IMR-90 (cell line): ENCODE measurements at regions not wholly inside any gene's neighbourhood (a gene's known extent, or its start where the extent isn't known, plus 50 kb on each side); places are given as distances from the start of the nearest gene placed in this dataset.

Source experiments
- ATAC-seq: fragments of 200-7000 bp; cut with Tn5 transposase; 2 replicates; pipeline ENCODE4 v1.9.1; 2020; ENCODE audit warnings: low read depth, mild to moderate bottlenecking, moderate library complexity
- BruUV-seq: library from RNA; stranded (reverse); fragments of 400-500 nt; replicated peaks from 2 replicates; lab custom pipeline; 2021; lab: Mats Ljungman, UMichigan
- CTCF ChIA-PET: fragments of 300-600 bp; formaldehyde crosslinking; extraction: SDS; loops from one replicate; lab custom pipeline; 2021; ENCODE audit warnings: antibody characterized with exemption; lab: Yijun Ruan, JAX
- POLR2A ChIA-PET: fragments of 300-600 bp; sonication (Branson Sonifier 250); formaldehyde crosslinking; loops from one replicate; lab custom pipeline; 2022; ENCODE audit warnings: antibody characterized with exemption; ENCODE audit not compliant: unreplicated experiment; lab: Charles Lee
- DNase-seq: peaks from one replicate; pipeline ENCODE4 v3.0.0; 2013
- H2AFZ ChIP-seq: replicated peaks from 2 replicates; pipeline ENCODE3; 2013; ENCODE audit warnings: low read length, mild to moderate bottlenecking; ENCODE audit not compliant: poor library complexity
- H2AK5ac ChIP-seq: 2 replicates; pipeline ENCODE4 v1.6.1; 2013; ENCODE audit warnings: low read depth, low read length, inconsistent platforms
- H2AK9ac ChIP-seq: replicated peaks from 2 replicates; pipeline ENCODE3; 2013; ENCODE audit warnings: mild to moderate bottlenecking, low read depth, low read length, moderate library complexity; ENCODE audit not compliant: poor library complexity
- H2BK120ac ChIP-seq: 2 replicates; pipeline ENCODE4 v1.6.1; 2013; ENCODE audit warnings: low read depth, low read length, inconsistent platforms
- H2BK15ac ChIP-seq: 3 replicates; pipeline ENCODE4 v1.6.1; 2013; ENCODE audit warnings: low read depth, low read length, inconsistent platforms
- H2BK20ac ChIP-seq: 2 replicates; pipeline ENCODE4 v1.6.1; 2013; ENCODE audit warnings: low read depth, mild to moderate bottlenecking, inconsistent platforms, low read length, moderate library complexity
- H2BK5ac ChIP-seq: 2 replicates; pipeline ENCODE4 v1.6.1; 2013; ENCODE audit warnings: mild to moderate bottlenecking, low read depth, low read length, inconsistent platforms; ENCODE audit not compliant: poor library complexity, severe bottlenecking
- H3K14ac ChIP-seq: replicated peaks from 2 replicates; pipeline ENCODE4 v1.6.1; 2013; ENCODE audit warnings: low read depth, low read length, inconsistent platforms
- H3K18ac ChIP-seq: 2 replicates; pipeline ENCODE4 v1.6.1; 2013; ENCODE audit warnings: low read depth, low read length, control low read depth
- H3K23ac ChIP-seq: 2 replicates; pipeline ENCODE4 v1.6.1; 2013; ENCODE audit warnings: low read depth, low read length, inconsistent platforms
- H3K27ac ChIP-seq: 2 replicates; pipeline ENCODE4 v1.5.1; 2013; ENCODE audit warnings: mild to moderate bottlenecking, control low read depth, low read length; ENCODE audit not compliant: insufficient read depth
- H3K27me3 ChIP-seq: 2 replicates; pipeline ENCODE4 v1.6.1; 2013; ENCODE audit warnings: low read length; ENCODE audit not compliant: control insufficient read depth, insufficient read depth
- H3K36me3 ChIP-seq: 2 replicates; pipeline ENCODE4 v1.6.1; 2013; ENCODE audit warnings: low read length, mixed read lengths; ENCODE audit not compliant: control insufficient read depth, insufficient read depth
- H3K4ac ChIP-seq: 2 replicates; pipeline ENCODE4 v1.6.1; 2013; ENCODE audit warnings: low read depth, low read length, inconsistent platforms
- H3K4me1 ChIP-seq: 2 replicates; pipeline ENCODE4 v1.6.1; 2013; ENCODE audit warnings: low read length, mixed read lengths; ENCODE audit not compliant: control insufficient read depth, insufficient read depth
- H3K4me2 ChIP-seq: 2 replicates; pipeline ENCODE4 v1.6.1; 2013; ENCODE audit warnings: low read depth, mild to moderate bottlenecking, control low read depth, low read length, moderate library complexity
- H3K4me3 ChIP-seq: 2 replicates; pipeline ENCODE4 v1.5.1; 2013; ENCODE audit warnings: low read depth, mild to moderate bottlenecking, control low read depth, low read length, moderate library complexity; ENCODE audit not compliant: insufficient read depth
- H3K56ac ChIP-seq: 2 replicates; pipeline ENCODE4 v1.6.1; 2013; ENCODE audit warnings: low read length, inconsistent platforms; ENCODE audit not compliant: insufficient read depth; ENCODE audit errors: extremely low read depth
- H3K79me1 ChIP-seq, 2 experiments: 2 replicates each; pipeline ENCODE4 v1.6.1; 2013; ENCODE audit warnings: low read length in 2 of 2, inconsistent platforms in 1 of 2, low read depth in 1 of 2
- H3K9ac ChIP-seq: 2 replicates; pipeline ENCODE4 v1.6.1; 2013; ENCODE audit warnings: low read depth, low read length, control low read depth
- H3K9me1 ChIP-seq: 2 replicates; pipeline ENCODE4 v1.6.1; 2013; ENCODE audit warnings: low read length, inconsistent platforms; ENCODE audit not compliant: insufficient read depth
- H3K9me3 ChIP-seq: 2 replicates; pipeline ENCODE4 v1.6.1; 2013; ENCODE audit warnings: low read length; ENCODE audit not compliant: control insufficient read depth, insufficient read depth
- H4K20me1 ChIP-seq: 2 replicates; pipeline ENCODE4 v1.6.1; 2013; ENCODE audit warnings: low read length, inconsistent platforms; ENCODE audit not compliant: insufficient read depth
- H4K5ac ChIP-seq: 2 replicates; pipeline ENCODE4 v1.6.1; 2013; ENCODE audit warnings: mild to moderate bottlenecking, low read depth, low read length, control low read depth
- H4K8ac ChIP-seq, 2 experiments: 2 replicates each; pipeline ENCODE4 v1.6.1; 2013; ENCODE audit warnings: low read depth in 2 of 2, low read length in 2 of 2, control low read depth in 1 of 2, inconsistent platforms in 1 of 2
- H4K91ac ChIP-seq: 2 replicates; pipeline ENCODE4 v1.6.1; 2013; ENCODE audit warnings: low read depth, low read length, inconsistent platforms; ENCODE audit not compliant: insufficient read depth
- CEBPB ChIP-seq: IDR thresholded peaks from 2 replicates; pipeline ENCODE4 v1.6.1; 2012; ENCODE audit warnings: low read depth, low read length, improper control_type of control experiment
- ELK1 ChIP-seq: fragments of 150-350 bp; IDR thresholded peaks from 2 replicates; pipeline ENCODE4 v1.6.1; 2016; ENCODE audit warnings: low read depth, mild to moderate bottlenecking, low read length, moderate library complexity, borderline replicate concordance
- MAFK ChIP-seq: IDR thresholded peaks from 2 replicates; pipeline ENCODE4 v1.6.1; 2012; ENCODE audit warnings: low read depth, low read length, improper control_type of control experiment
- RAD21 ChIP-seq: IDR thresholded peaks from 2 replicates; pipeline ENCODE4 v1.6.1; 2012; ENCODE audit warnings: low read length, improper control_type of control experiment
- RCOR1 ChIP-seq: IDR thresholded peaks from 2 replicates; pipeline ENCODE4 v1.6.1; 2012; ENCODE audit warnings: mild to moderate bottlenecking, low read length, improper control_type of control experiment; ENCODE audit not compliant: insufficient replicate concordance
- RFX5 ChIP-seq: IDR thresholded peaks from 2 replicates; pipeline ENCODE4 v1.8.0; 2012; ENCODE audit warnings: low read depth, mild to moderate bottlenecking, low read length, moderate library complexity
- SMC3 ChIP-seq: fragments of 150-350 bp; IDR thresholded peaks from 2 replicates; pipeline ENCODE4 v1.6.1; 2016; ENCODE audit warnings: low read depth, mild to moderate bottlenecking, antibody characterized with exemption, low read length, moderate library complexity
- WGBS, 2 experiments: methylation state at CpG; one replicate each; pipeline versions ENCODE4 v1.1.5 to v1.1.7; 2013; ENCODE audit warnings: missing lambda C conversion rate in 2 of 2; ENCODE audit not compliant: insufficient read length in 1 of 2; ENCODE audit errors: extremely low coverage in 2 of 2; 5-methylcytosine and 5-hydroxymethylcytosine counted together
- dilution Hi-C: fragments of 300-500 bp; cut with HindIII; formaldehyde crosslinking; loops from one replicate; pipeline ENCODE4 v1.14.3; 2018; ENCODE audit warnings: low sequenced_read_pairs; ENCODE audit not compliant: unreplicated experiment
- in situ Hi-C: fragments of 300-500 bp; cut with MboI; formaldehyde crosslinking; loops from 3 replicates; pipeline ENCODE4 v1.14.3; 2019; ENCODE audit warnings: low sequenced_read_pairs, inconsistent platforms, mixed read lengths
- intact Hi-C: fragments of 100-400 bp; cut with micrococcal nuclease; formaldehyde crosslinking; loops from 2 replicates; pipeline ENCODE4 v1.10.0; 2022
- TF ChIP-seq, protein P1 (sequence below): fragments of 150-350 bp; IDR thresholded peaks from 2 replicates; pipeline ENCODE4 v1.6.1; 2017; ENCODE audit warnings: mild to moderate bottlenecking, antibody characterized with exemption, low read length, low read depth

DNA sequence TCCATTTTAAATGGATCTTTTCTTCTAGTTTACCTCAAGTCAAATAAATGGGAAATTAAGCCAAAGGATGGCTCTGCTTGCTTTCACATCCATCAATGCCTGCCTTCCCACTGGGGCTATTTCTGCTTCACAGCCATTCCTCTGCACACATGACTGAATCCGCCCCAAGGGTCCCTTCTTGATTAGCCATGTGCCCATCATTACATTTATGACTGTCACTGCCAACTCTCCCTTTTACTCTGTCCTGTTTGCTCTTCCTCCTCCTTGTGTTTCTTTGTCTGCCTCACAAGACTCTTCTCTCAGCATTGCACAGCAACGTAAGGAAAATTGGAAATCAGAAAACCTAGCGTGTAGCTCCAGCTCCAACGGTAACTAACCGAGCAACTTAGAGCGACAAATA, 410.2 kb downstream of the TBC1D4 start:
- Histone ChIP-seq H4K8ac (no peak overlapping the region), H3K9me3 (no peaks in the 10 kb centered on the region), H3K4me3 (no peak overlapping the region), H3K9me1 (no peaks in the 10 kb centered on the region), H3K23ac (no peak overlapping the region), H3K79me1 (no peaks in the 10 kb centered on the region), H4K5ac (no peak overlapping the region), H3K18ac (no peak overlapping the region), H3K4ac (no peak overlapping the region), H3K9ac (no peak overlapping the region), H2AFZ (no peak overlapping the region), H3K56ac (no peak overlapping the region), H3K4me2 (no peak overlapping the region), H2BK5ac (no peak overlapping the region), H3K36me3 (no peaks in the 10 kb centered on the region), H3K4me1 (no peaks in the 10 kb centered on the region), H3K27me3 (no peaks in the 10 kb centered on the region), H3K27ac (no peak overlapping the region), H2BK120ac (no peak overlapping the region), H2BK15ac (no peak overlapping the region), H2AK5ac (no peak overlapping the region), H2BK20ac (no peak overlapping the region), H4K20me1 (no peaks in the 10 kb centered on the region), H2AK9ac (no peak overlapping the region), H4K91ac (no peak overlapping the region), H3K14ac (no peak overlapping the region)
- dilution Hi-C loops (no loop called here), in situ Hi-C loops (no loop called here), intact Hi-C loops (no loop called here)
- BruUV-seq = no TSS peak
- ATAC-seq (no peak), DNase-seq (no peak)
- TF ChIP-seq, protein P1, sequence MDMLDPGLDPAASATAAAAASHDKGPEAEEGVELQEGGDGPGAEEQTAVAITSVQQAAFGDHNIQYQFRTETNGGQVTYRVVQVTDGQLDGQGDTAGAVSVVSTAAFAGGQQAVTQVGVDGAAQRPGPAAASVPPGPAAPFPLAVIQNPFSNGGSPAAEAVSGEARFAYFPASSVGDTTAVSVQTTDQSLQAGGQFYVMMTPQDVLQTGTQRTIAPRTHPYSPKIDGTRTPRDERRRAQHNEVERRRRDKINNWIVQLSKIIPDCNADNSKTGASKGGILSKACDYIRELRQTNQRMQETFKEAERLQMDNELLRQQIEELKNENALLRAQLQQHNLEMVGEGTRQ = no peak
- TF ChIP-seq RCOR1 (no peak), ELK1 (no peak), RAD21 (no peak), RFX5 (no peak), SMC3 (no peak), MAFK (no peak), CEBPB (no peak)
- ChIA-PET CTCF (no interaction called here), POLR2A (no interaction called here)
- WGBS, 2 experiments = 27% methylated on average over 1 of the region's 6 CpGs; no CpG with 5 or more reads in 1 of the 2 experiments
